ENCODE measurements at regions not wholly inside any gene's neighbourhood (a gene's known extent, or its start where the extent isn't known, plus 50 kb on each side); places are given as distances from the start of the nearest gene placed in this dataset.

DNA sequence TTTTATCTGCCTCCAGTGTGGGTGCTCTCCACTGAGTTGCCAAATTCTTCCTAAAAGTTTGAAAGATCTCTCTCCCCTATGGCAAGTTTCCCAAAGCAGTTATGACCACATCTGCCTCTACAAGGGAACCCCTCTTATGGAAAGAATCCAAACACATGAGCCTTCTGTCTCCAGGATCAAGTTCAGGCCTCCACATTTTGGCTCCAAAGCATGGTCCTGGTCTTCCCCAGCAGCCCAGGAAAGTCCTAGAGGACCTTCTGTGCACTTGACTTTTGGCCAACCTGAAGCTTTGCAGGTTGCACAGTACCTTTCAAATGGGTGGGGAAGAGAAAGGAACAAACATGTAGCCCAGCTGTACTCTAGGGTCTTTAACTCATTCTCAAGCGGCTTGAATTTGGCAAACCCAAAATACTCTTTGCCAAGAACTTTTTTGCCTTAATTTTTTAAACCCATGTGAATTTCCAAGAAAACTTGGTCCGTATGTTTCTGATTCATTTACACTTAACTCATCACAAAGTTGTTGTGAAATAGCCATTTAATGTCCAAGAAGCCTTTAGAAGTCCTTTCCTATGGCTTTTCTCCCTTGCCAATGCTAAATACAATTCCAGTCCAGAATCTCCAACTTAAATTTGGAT lies 240.1 kb upstream of the TBX18 start:
- no peaks in the 10 kb centered on the region for H3K9me3 ChIP-seq (ENCODE audit: control insufficient read depth, low read depth, low read length)
- no CpG with 5 or more reads among the region's 2 CpGs for WGBS (ENCODE audit: extremely low coverage, insufficient read length, low lambda C conversion rate)
- no peak overlapping the region for H2AK5ac ChIP-seq (ENCODE audit: insufficient read length, low read length)
- H2BK20ac ChIP-seq (ENCODE audit: low read depth, low read length, poor library complexity, severe bottlenecking): no peak overlapping the region
- H2BK120ac ChIP-seq (ENCODE audit: low read depth, low read length, poor library complexity, severe bottlenecking): no peak overlapping the region
- H3K79me1 ChIP-seq (ENCODE audit: insufficient read depth, low read depth, low read length, poor library complexity, severe bottlenecking): no peaks in the 10 kb centered on the region
- no peak overlapping the region for H4K5ac ChIP-seq (ENCODE audit: insufficient read length, low read depth, low read length)
- no peak overlapping the region for H4K91ac ChIP-seq (ENCODE audit: insufficient read length, low read depth, low read length)
- no peaks in the 10 kb centered on the region for H4K20me1 ChIP-seq (ENCODE audit: control insufficient read depth, insufficient read depth, insufficient read length)
- no peak overlapping the region for H2BK12ac ChIP-seq (ENCODE audit: insufficient read length, low read depth, low read length)
- H3K23me2 ChIP-seq (ENCODE audit: insufficient read length, low read depth, low read length, poor library complexity, severe bottlenecking): no peaks in the 10 kb centered on the region
- H3T11ph ChIP-seq (ENCODE audit: low read length): no peak overlapping the region
- no peak overlapping the region for H2BK5ac ChIP-seq (ENCODE audit: insufficient read length, low read length)
- H3K4me1 Mint-ChIP-seq: peaks cover 41 to 47% of the 10 kb centered on the region in 2 experiments
- no peak overlapping the region for H3K14ac ChIP-seq (ENCODE audit: insufficient read depth, low read length)
- H3K4me1 ChIP-seq (ENCODE audit: insufficient read depth, low read length): peaks cover 10% of the 10 kb centered on the region
- H3K4ac ChIP-seq (ENCODE audit: low read depth, low read length): no peak overlapping the region
- no peak overlapping the region for H3K56ac ChIP-seq (ENCODE audit: insufficient read length, low read depth, low read length)
- H3K36me3 Mint-ChIP-seq (ENCODE audit: insufficient read depth in 1 of 3, low read depth in 3 of 3): peaks cover 6 to 9% (median 6%) of the 10 kb centered on the region in 3 experiments; a peak in 4 of 7 replicates
- H3K79me2 ChIP-seq (ENCODE audit: insufficient read depth, low read length): no peaks in the 10 kb centered on the region
- H2BK15ac ChIP-seq (ENCODE audit: low read depth, low read length): no peak overlapping the region
- no peak overlapping the region for H3K27ac ChIP-seq (ENCODE audit: insufficient read length, low read depth, low read length)
- no peak overlapping the region for H3K23ac ChIP-seq (ENCODE audit: insufficient read length, low read depth, low read length)
- H3K18ac ChIP-seq (ENCODE audit: insufficient read length, low read depth, low read length): no peak overlapping the region
- no peak overlapping the region for H3K4me2 ChIP-seq (ENCODE audit: insufficient read depth, insufficient read length, low read length)
- peaks cover 3 to 5% of the 10 kb centered on the region in 2 experiments; a peak in 1 of 5 replicates for H3K9me3 Mint-ChIP-seq
- H3K27me3 Mint-ChIP-seq (ENCODE audit: low read depth): no peaks in the 10 kb centered on the region; the same call in 1 of the 2 replicates
- no peak for DNase-seq
- no peak overlapping the region for H3K9ac ChIP-seq (ENCODE audit: extremely low read depth, insufficient read length, low read length)
- no peak overlapping the region; a peak in 1 of 7 replicates for H3K27ac Mint-ChIP-seq
- no peak overlapping the region for H2AFZ ChIP-seq (ENCODE audit: low read length)
- no peaks in the 10 kb centered on the region for H3K27me3 ChIP-seq (ENCODE audit: insufficient read depth, low read length)
- TF ChIP-seq, protein P1, sequence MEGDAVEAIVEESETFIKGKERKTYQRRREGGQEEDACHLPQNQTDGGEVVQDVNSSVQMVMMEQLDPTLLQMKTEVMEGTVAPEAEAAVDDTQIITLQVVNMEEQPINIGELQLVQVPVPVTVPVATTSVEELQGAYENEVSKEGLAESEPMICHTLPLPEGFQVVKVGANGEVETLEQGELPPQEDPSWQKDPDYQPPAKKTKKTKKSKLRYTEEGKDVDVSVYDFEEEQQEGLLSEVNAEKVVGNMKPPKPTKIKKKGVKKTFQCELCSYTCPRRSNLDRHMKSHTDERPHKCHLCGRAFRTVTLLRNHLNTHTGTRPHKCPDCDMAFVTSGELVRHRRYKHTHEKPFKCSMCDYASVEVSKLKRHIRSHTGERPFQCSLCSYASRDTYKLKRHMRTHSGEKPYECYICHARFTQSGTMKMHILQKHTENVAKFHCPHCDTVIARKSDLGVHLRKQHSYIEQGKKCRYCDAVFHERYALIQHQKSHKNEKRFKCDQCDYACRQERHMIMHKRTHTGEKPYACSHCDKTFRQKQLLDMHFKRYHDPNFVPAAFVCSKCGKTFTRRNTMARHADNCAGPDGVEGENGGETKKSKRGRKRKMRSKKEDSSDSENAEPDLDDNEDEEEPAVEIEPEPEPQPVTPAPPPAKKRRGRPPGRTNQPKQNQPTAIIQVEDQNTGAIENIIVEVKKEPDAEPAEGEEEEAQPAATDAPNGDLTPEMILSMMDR (conservative IDR thresholded peaks at IDR 0.05): no peak
- H4K8ac ChIP-seq (replicated peaks; ENCODE audit: insufficient read length, low read depth, low read length): no peak overlapping the region
- no peak overlapping the region for H3K4me3 Mint-ChIP-seq

All from H9 (cell line).